GM23338 (cell line): ENCODE measurements at regions not wholly inside any gene's neighbourhood (a gene's known extent, or its start where the extent isn't known, plus 50 kb on each side); places are given as distances from the start of the nearest gene placed in this dataset.

Experiments
- ATAC-seq: fragments of 200-7000 bp; cut with Tn5 transposase; 3 replicates; pipeline ENCODE4 v1.9.1; 2020
- DNase-seq: peaks from one replicate; pipeline ENCODE4 v3.0.0-alpha.2; 2015; ENCODE audit warnings: low spot score
- H2AFZ ChIP-seq: fragments of 200-600 bp; sonication (generic); 2 replicates; pipeline ENCODE4 v1.8.0; 2016; ENCODE audit warnings: antibody characterized with exemption, mild to moderate bottlenecking, moderate library complexity
- H3F3A ChIP-seq: fragments of 200-600 bp; sonication (generic); replicated peaks from 2 replicates; pipeline ENCODE4 v1.8.0; 2017; ENCODE audit warnings: antibody characterized with exemption, mixed run types, low read depth
- H3K27ac ChIP-seq: fragments of 200-600 bp; sonication (generic); 2 replicates; pipeline ENCODE4 v1.6.1; 2016; ENCODE audit warnings: low read depth
- H3K27me3 ChIP-seq: fragments of 200-600 bp; sonication (generic); 2 replicates; pipeline ENCODE4 v1.8.0; 2016; ENCODE audit warnings: mild to moderate bottlenecking, mixed run types, moderate library complexity; ENCODE audit not compliant: insufficient read depth
- H3K36me3 ChIP-seq: fragments of 200-600 bp; sonication (generic); 2 replicates; pipeline ENCODE4 v1.8.0; 2016; ENCODE audit warnings: mild to moderate bottlenecking; ENCODE audit not compliant: insufficient read depth
- H3K4me1 ChIP-seq: fragments of 200-600 bp; sonication (generic); 2 replicates; pipeline ENCODE4 v1.8.0; 2016; ENCODE audit warnings: mild to moderate bottlenecking, moderate library complexity; ENCODE audit not compliant: insufficient read depth
- H3K4me2 ChIP-seq: fragments of 200-600 bp; sonication (generic); 2 replicates; pipeline ENCODE4 v1.7.1; 2017; ENCODE audit warnings: mixed run types
- H3K4me3 ChIP-seq: fragments of 200-600 bp; sonication (generic); 2 replicates; pipeline ENCODE4 v1.6.1; 2016; ENCODE audit warnings: mixed run types
- H3K79me2 ChIP-seq: fragments of 200-600 bp; sonication (generic); replicated peaks from 2 replicates; pipeline ENCODE4 v1.8.0; 2017; ENCODE audit warnings: mild to moderate bottlenecking; ENCODE audit not compliant: insufficient read depth
- H3K9me2 ChIP-seq: fragments of 200-600 bp; sonication (generic); 2 replicates; pipeline ENCODE4 v1.8.0; 2017; ENCODE audit not compliant: insufficient read depth
- H4K20me1 ChIP-seq: fragments of 200-600 bp; sonication (generic); replicated peaks from 2 replicates; pipeline ENCODE4 v1.8.0; 2017; ENCODE audit warnings: mild to moderate bottlenecking; ENCODE audit not compliant: insufficient read depth
- H3K27ac Mint-ChIP-seq: 2 replicates; pipeline ENCODE4 v1.8.0; 2020; ENCODE audit warnings: inconsistent platforms, mild to moderate bottlenecking, moderate library complexity, mixed read lengths
- H3K27me3 Mint-ChIP-seq: 3 replicates; pipeline ENCODE4 v1.8.0; 2022; ENCODE audit warnings: low read depth, mild to moderate bottlenecking, moderate library complexity, mixed read lengths, inconsistent platforms; ENCODE audit not compliant: insufficient read depth, poor library complexity
- H3K36me3 Mint-ChIP-seq: 3 replicates; pipeline ENCODE4 v1.8.0; 2021; ENCODE audit warnings: low read depth, mild to moderate bottlenecking, inconsistent platforms, moderate library complexity, mixed read lengths
- H3K4me1 Mint-ChIP-seq: 3 replicates; pipeline ENCODE4 v1.8.0; 2020; ENCODE audit warnings: mild to moderate bottlenecking, inconsistent platforms, mixed read lengths
- H3K4me3 Mint-ChIP-seq: 3 replicates; pipeline ENCODE4 v1.8.0; 2021; ENCODE audit warnings: moderate library complexity, mild to moderate bottlenecking, inconsistent platforms, mixed read lengths
- H3K9me3 Mint-ChIP-seq: 3 replicates; pipeline ENCODE4 v1.8.0; 2020; ENCODE audit warnings: moderate library complexity, mild to moderate bottlenecking, inconsistent platforms, mixed read lengths
- CREB1 ChIP-seq: fragments of 250-450 bp; sonication (Bioruptor Pico); IDR thresholded peaks from 2 replicates; pipeline ENCODE4 v1.5.0; 2020; ENCODE audit warnings: low read depth, mild to moderate bottlenecking, moderate library complexity
- CTCF ChIP-seq, 2 experiments: fragments of 200-600 bp in 1 of 2; sonication (generic) in 1 of 2; conservative IDR thresholded peaks; 2 replicates each; pipeline versions ENCODE4 v1.5.1 to v1.6.1; 2016 to 2017; ENCODE audit warnings: antibody characterized with exemption in 2 of 2, low read depth in 2 of 2, mild to moderate bottlenecking in 2 of 2, moderate library complexity in 1 of 2
- EZH2 ChIP-seq: fragments of 200-600 bp; sonication (generic); IDR thresholded peaks from one replicate; pipeline ENCODE4 v1.8.0; 2017; ENCODE audit warnings: antibody characterized with exemption, mild to moderate bottlenecking, low read depth; ENCODE audit not compliant: unreplicated experiment
- STAT1 ChIP-seq: IDR thresholded peaks from one replicate; pipeline ENCODE4 v1.6.1; 2016; ENCODE audit warnings: antibody characterized with exemption; ENCODE audit not compliant: unreplicated experiment
- ZNF114 ChIP-seq: fragments of 250-450 bp; sonication (Bioruptor Pico); IDR thresholded peaks from 2 replicates; pipeline ENCODE4 v1.5.0; 2020; ENCODE audit warnings: mild to moderate bottlenecking, moderate library complexity
- TF ChIP-seq, protein P1 (sequence below): IDR thresholded peaks from one replicate; pipeline ENCODE4 v1.6.1; 2018; ENCODE audit warnings: antibody characterized with exemption; ENCODE audit not compliant: unreplicated experiment

DNA sequence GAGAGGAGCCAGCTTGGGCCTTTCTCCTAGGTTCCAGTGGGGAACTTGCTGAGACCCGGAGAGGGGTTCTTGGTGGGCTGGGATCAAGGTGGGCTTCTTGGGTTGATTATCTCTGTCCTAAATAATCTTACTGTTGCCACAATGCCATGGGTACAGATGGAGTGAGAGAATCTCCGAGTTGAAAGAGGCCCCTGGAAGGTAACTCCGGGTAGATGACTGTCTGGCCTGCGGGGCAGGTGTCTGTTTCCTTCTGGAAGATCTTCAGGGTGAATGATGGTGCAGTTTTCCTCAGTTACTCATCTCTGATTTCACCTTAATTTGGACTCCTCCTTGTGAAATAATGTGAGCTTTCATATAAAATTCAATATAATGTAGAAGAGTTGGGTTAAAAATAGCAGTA lies 159.4 kb downstream of the ACTR3 start:
- peaks cover 47% of the 10 kb centered on the region for H3K9me3 Mint-ChIP-seq
- H3K27ac Mint-ChIP-seq = no peak overlapping the region
- TF ChIP-seq CREB1 (CRISPR knock-in tag) = no peak
- TF ChIP-seq, protein P1, sequence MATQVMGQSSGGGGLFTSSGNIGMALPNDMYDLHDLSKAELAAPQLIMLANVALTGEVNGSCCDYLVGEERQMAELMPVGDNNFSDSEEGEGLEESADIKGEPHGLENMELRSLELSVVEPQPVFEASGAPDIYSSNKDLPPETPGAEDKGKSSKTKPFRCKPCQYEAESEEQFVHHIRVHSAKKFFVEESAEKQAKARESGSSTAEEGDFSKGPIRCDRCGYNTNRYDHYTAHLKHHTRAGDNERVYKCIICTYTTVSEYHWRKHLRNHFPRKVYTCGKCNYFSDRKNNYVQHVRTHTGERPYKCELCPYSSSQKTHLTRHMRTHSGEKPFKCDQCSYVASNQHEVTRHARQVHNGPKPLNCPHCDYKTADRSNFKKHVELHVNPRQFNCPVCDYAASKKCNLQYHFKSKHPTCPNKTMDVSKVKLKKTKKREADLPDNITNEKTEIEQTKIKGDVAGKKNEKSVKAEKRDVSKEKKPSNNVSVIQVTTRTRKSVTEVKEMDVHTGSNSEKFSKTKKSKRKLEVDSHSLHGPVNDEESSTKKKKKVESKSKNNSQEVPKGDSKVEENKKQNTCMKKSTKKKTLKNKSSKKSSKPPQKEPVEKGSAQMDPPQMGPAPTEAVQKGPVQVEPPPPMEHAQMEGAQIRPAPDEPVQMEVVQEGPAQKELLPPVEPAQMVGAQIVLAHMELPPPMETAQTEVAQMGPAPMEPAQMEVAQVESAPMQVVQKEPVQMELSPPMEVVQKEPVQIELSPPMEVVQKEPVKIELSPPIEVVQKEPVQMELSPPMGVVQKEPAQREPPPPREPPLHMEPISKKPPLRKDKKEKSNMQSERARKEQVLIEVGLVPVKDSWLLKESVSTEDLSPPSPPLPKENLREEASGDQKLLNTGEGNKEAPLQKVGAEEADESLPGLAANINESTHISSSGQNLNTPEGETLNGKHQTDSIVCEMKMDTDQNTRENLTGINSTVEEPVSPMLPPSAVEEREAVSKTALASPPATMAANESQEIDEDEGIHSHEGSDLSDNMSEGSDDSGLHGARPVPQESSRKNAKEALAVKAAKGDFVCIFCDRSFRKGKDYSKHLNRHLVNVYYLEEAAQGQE = no peak
- TF ChIP-seq STAT1 = no peak

GRCh38 chr2:114049826-114050225 lies 159.9 kb downstream of the ACTR3 start:
- no peak overlapping the region for H3K27ac ChIP-seq
- no peak for TF ChIP-seq EZH2
- TF ChIP-seq ZNF114 = no peak
- no peak for TF ChIP-seq STAT1
- TF ChIP-seq, protein P1 = no peak
- TF ChIP-seq CTCF (conservative IDR thresholded peaks at IDR 0.05; ENCODE audit: low read depth in 2 of 2) = no peak

More for the DNA sequence above, 159.4 kb downstream of the ACTR3 start:
- Mint-ChIP-seq H3K4me1 (peaks cover 9% of the 10 kb centered on the region), H3K36me3 (no peaks in the 10 kb centered on the region), H3K27me3 (peaks cover 4% of the 10 kb centered on the region), H3K4me3 (no peak overlapping the region)
- Histone ChIP-seq H4K20me1 (no peaks in the 10 kb centered on the region), H3K4me3 (no peak overlapping the region), H3K4me1 (no peaks in the 10 kb centered on the region), H3F3A (no peaks in the 10 kb centered on the region), H3K4me2 (no peak overlapping the region), H3K36me3 (no peaks in the 10 kb centered on the region; the same call in 1 of the 2 replicates), H3K27me3 (no peaks in the 10 kb centered on the region), H2AFZ (no peak overlapping the region), H3K27ac (no peak overlapping the region), H3K9me2 (no peaks in the 10 kb centered on the region), H3K79me2 (no peaks in the 10 kb centered on the region)
- DNase-seq (no peak), ATAC-seq (no peak)

More at GRCh38 chr2:114049826-114050225, 159.9 kb downstream of the ACTR3 start:
- no peak overlapping the region for H3K4me3 Mint-ChIP-seq
- Histone ChIP-seq H3K4me1 (no peaks in the 10 kb centered on the region), H2AFZ (no peak overlapping the region), H3K9me2 (no peaks in the 10 kb centered on the region), H3K4me2 (no peak overlapping the region), H3K27me3 (no peaks in the 10 kb centered on the region), H4K20me1 (no peaks in the 10 kb centered on the region), H3K79me2 (no peaks in the 10 kb centered on the region), H3F3A (no peaks in the 10 kb centered on the region), H3K4me3 (no peak overlapping the region), H3K36me3 (no peaks in the 10 kb centered on the region; the same call in 1 of the 2 replicates)
- ATAC-seq (no peak), DNase-seq (no peak)
- H3K27me3 Mint-ChIP-seq = peaks cover 4% of the 10 kb centered on the region
- no peaks in the 10 kb centered on the region for H3K36me3 Mint-ChIP-seq
- peaks cover 51% of the 10 kb centered on the region for H3K9me3 Mint-ChIP-seq
- H3K27ac Mint-ChIP-seq = no peak overlapping the region
- peaks cover 9% of the 10 kb centered on the region for H3K4me1 Mint-ChIP-seq
